Hepatocyte (in vitro differentiated cells): ENCODE measurements at regions not wholly inside any gene's neighbourhood (a gene's known extent, or its start where the extent isn't known, plus 50 kb on each side); places are given as distances from the start of the nearest gene placed in this dataset.

Experiments used
- CTCF ChIP-seq: fragments of 200-600 bp; sonication (generic); IDR thresholded peaks from 2 replicates; pipeline ENCODE4 v1.5.1; 2016; ENCODE audit warnings: antibody characterized with exemption, mild to moderate bottlenecking; ENCODE audit not compliant: poor library complexity
- EZH2 ChIP-seq: fragments of 200-600 bp; sonication (generic); IDR thresholded peaks from 2 replicates; pipeline ENCODE4 v1.6.1; 2016; ENCODE audit warnings: antibody characterized with exemption, mild to moderate bottlenecking, borderline replicate concordance
- EZH2phosphoT487 ChIP-seq: fragments of 200-600 bp; sonication (generic); IDR thresholded peaks from one replicate; pipeline ENCODE4 v1.6.1; 2018; ENCODE audit warnings: antibody characterized with exemption, mild to moderate bottlenecking, low read depth, moderate library complexity; ENCODE audit not compliant: unreplicated experiment, severe bottlenecking

- TF ChIP-seq CTCF (no peak), EZH2 (no peak), EZH2phosphoT487 (no peak)
These were observed 151.7 kb upstream of the MPDZ start for GRCh38 chr9:13431222-13431536.
